Neutrophil (primary cell): ENCODE measurements at regions not wholly inside any gene's neighbourhood (a gene's known extent, or its start where the extent isn't known, plus 50 kb on each side); places are given as distances from the start of the nearest gene placed in this dataset.

ENCODE experiments used
- H3K27ac ChIP-seq: fragments of 200-600 bp; sonication (generic); 2 replicates; pipeline ENCODE4 v1.5.1; 2016; ENCODE audit warnings: mild to moderate bottlenecking, moderate library complexity
- H3K27me3 ChIP-seq: fragments of 200-600 bp; sonication (generic); 2 replicates; pipeline ENCODE4 v1.6.0; 2016; ENCODE audit warnings: mild to moderate bottlenecking
- H3K36me3 ChIP-seq: fragments of 200-600 bp; sonication (generic); 2 replicates; pipeline ENCODE4 v1.5.1; 2017
- H3K4me1 ChIP-seq, 2 experiments: fragments of 200-600 bp in 1 of 2; sonication (generic) in 1 of 2; 1 replicate in 1 of 2; 2 replicates in 1 of 2; pipeline versions ENCODE4 v1.5.1 to v1.6.1; 2013 to 2016; ENCODE audit warnings: low read depth in 1 of 2, low read length in 1 of 2, mild to moderate bottlenecking in 1 of 2, moderate library complexity in 1 of 2; ENCODE audit not compliant: control insufficient read depth in 1 of 2, insufficient read depth in 1 of 2
- H3K4me3 ChIP-seq, 2 experiments: fragments of 200-600 bp in 1 of 2; sonication (generic) in 1 of 2; 1 replicate in 1 of 2; 2 replicates in 1 of 2; pipeline ENCODE4 v1.5.1; 2013 to 2016; ENCODE audit warnings: low read depth in 1 of 2, low read length in 1 of 2, mild to moderate bottlenecking in 1 of 2, moderate library complexity in 1 of 2
- H3K9me3 ChIP-seq: fragments of 200-600 bp; sonication (generic); 2 replicates; pipeline ENCODE4 v1.5.1; 2016
- TF ChIP-seq, protein P1 (sequence below): fragments of 200-600 bp; sonication (generic); IDR thresholded peaks from 2 replicates; pipeline ENCODE4 v1.5.1; 2016; ENCODE audit warnings: antibody characterized with exemption

- Histone ChIP-seq H3K36me3 (no peaks in the 10 kb centered on the region), H3K4me3 (no peak overlapping the region), H3K9me3 (no peaks in the 10 kb centered on the region), H3K4me1 (no peaks in the 10 kb centered on the region), H3K27me3 (no peaks in the 10 kb centered on the region), H3K27ac (no peak overlapping the region)
- TF ChIP-seq, protein P1, sequence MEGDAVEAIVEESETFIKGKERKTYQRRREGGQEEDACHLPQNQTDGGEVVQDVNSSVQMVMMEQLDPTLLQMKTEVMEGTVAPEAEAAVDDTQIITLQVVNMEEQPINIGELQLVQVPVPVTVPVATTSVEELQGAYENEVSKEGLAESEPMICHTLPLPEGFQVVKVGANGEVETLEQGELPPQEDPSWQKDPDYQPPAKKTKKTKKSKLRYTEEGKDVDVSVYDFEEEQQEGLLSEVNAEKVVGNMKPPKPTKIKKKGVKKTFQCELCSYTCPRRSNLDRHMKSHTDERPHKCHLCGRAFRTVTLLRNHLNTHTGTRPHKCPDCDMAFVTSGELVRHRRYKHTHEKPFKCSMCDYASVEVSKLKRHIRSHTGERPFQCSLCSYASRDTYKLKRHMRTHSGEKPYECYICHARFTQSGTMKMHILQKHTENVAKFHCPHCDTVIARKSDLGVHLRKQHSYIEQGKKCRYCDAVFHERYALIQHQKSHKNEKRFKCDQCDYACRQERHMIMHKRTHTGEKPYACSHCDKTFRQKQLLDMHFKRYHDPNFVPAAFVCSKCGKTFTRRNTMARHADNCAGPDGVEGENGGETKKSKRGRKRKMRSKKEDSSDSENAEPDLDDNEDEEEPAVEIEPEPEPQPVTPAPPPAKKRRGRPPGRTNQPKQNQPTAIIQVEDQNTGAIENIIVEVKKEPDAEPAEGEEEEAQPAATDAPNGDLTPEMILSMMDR = no peak
These were observed 142.6 kb upstream of the CTTNBP2NL start for GRCh38 chr1:112253366-112253765.

- TF ChIP-seq, protein P1 = no peak
- no peaks in the 10 kb centered on the region for H3K4me1 ChIP-seq
- H3K36me3 ChIP-seq = no peaks in the 10 kb centered on the region
- H3K27ac ChIP-seq = no peak overlapping the region
- H3K9me3 ChIP-seq = no peaks in the 10 kb centered on the region
- no peak overlapping the region for H3K4me3 ChIP-seq
- H3K27me3 ChIP-seq = no peaks in the 10 kb centered on the region
These were observed 140.9 kb upstream of the CTTNBP2NL start for GRCh38 chr1:112255080-112255479.

DNA sequence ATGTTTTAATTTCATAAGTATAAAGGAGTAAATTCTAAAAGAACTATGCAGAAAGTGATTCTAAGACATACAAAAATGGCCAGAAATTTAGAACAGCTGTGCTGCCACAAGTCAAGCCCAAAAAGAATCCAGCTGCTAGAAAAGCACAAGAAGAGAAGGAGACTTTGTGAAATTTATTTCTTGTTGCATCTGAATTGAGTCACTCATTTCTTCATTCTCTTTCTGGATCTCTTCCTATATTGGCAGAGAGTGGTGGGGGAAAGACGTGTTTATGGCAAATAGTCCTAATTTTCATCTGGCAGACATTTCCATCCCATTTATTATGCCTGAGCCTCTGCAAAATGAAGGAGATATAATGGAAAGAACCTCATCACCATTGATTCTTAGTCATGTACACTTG lies 139.6 kb upstream of the CTTNBP2NL start:
- TF ChIP-seq, protein P1 = no peak
- no peaks in the 10 kb centered on the region for H3K9me3 ChIP-seq
- H3K4me3 ChIP-seq = no peak overlapping the region
- H3K36me3 ChIP-seq = no peaks in the 10 kb centered on the region
- H3K4me1 ChIP-seq = no peaks in the 10 kb centered on the region
- H3K27me3 ChIP-seq = no peaks in the 10 kb centered on the region
- no peak overlapping the region for H3K27ac ChIP-seq

DNA sequence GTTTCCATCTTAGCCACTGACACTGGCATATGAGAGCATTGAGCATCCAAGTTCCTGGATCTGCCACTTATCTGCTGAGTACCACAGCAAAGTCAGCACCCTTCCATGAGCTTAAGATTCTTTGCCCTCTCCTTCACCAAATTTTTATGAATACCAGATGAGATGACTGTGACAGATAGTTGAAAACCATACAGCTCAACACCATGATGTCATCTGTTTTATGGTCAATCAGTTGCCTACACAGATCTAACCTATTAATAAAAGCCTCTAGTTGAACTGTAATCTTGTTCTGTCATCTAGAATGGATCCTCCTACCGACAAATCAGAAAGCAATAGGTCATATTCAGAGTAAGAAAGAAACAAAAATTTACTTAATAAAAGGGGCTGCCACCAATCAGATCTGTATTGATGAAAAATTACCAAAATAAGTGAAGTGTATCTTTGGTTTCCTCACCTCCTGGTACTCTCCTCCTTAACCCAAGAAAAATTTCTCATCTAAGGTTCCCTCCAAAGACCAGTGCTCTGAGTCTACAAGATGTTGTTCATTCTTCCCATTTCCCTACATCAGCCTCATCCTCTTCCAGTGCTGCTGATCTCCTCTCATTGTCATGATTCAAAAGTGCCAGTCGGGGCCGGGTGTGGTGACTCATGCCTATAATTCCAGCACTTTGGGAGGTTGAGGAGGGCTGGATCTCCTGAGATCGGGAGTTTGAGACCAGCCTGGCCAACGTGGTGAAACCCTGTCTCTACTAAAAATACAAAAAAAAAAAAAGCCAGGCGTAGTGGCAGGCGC lies 138.8 kb upstream of the CTTNBP2NL start:
- H3K27ac ChIP-seq = no peak overlapping the region
- TF ChIP-seq, protein P1 = no peak

GRCh38 chr1:112260699-112261098 lies 135.3 kb upstream of the CTTNBP2NL start:
- TF ChIP-seq, protein P1 = no peak
- H3K36me3 ChIP-seq = no peaks in the 10 kb centered on the region
- no peaks in the 10 kb centered on the region for H3K27me3 ChIP-seq
- H3K4me3 ChIP-seq = no peak overlapping the region
- H3K9me3 ChIP-seq = no peaks in the 10 kb centered on the region
- no peaks in the 10 kb centered on the region for H3K4me1 ChIP-seq
- no peak overlapping the region for H3K27ac ChIP-seq

More for the DNA sequence above, 138.8 kb upstream of the CTTNBP2NL start:
- no peaks in the 10 kb centered on the region for H3K4me1 ChIP-seq
- H3K36me3 ChIP-seq = no peaks in the 10 kb centered on the region
- H3K9me3 ChIP-seq = no peaks in the 10 kb centered on the region
- no peak overlapping the region for H3K4me3 ChIP-seq
- no peaks in the 10 kb centered on the region for H3K27me3 ChIP-seq
